NOMO-1 (cell line): ENCODE measurements at regions not wholly inside any gene's neighbourhood (a gene's known extent, or its start where the extent isn't known, plus 50 kb on each side); places are given as distances from the start of the nearest gene placed in this dataset.
A peak's percentile ranks its signal among the peaks of the same experiment; 100 is the strongest.
"Not testable (repeated sequence)": the region's sequence is repeated elsewhere in the genome, so short reads cannot be mapped to it uniquely, and the experiment has no call there.

ENCODE experiments used
- DNase-seq, 2 experiments: peaks; one replicate each; lab custom pipeline; 2025; ENCODE audit not compliant: unreplicated experiment in 2 of 2; lab: John Stamatoyannopoulos, UW

- DNase-seq: not testable (repeated sequence)
Measured at GRCh38 chr13:24992946-24993345, 103.0 kb upstream of the PABPC3 start.

GRCh38 chr13:24995225-24995804, 100.6 kb upstream of the PABPC3 start:
- DNase-seq: peak; percentile 70 to 86

- peak in 1 of 2 experiments; percentile 31 for DNase-seq
Measured at GRCh38 chr13:24997367-24997967, 98.5 kb upstream of the PABPC3 start.

- no peak for DNase-seq
Measured at GRCh38 chr13:24998433-24998832, 97.5 kb upstream of the PABPC3 start.

GRCh38 chr13:25001476-25002206, 94.3 kb upstream of the PABPC3 start:
- DNase-seq: no peak

- DNase-seq: not testable (repeated sequence)
Measured at GRCh38 chr13:25002311-25002710, 93.6 kb upstream of the PABPC3 start.

GRCh38 chr13:25004489-25004888, 91.4 kb upstream of the PABPC3 start:
- not testable (repeated sequence) for DNase-seq

GRCh38 chr13:25005050-25005497, 90.9 kb upstream of the PABPC3 start:
- peak in 1 of 2 experiments; percentile 10 for DNase-seq

GRCh38 chr13:25007389-25007788, 88.5 kb upstream of the PABPC3 start:
- not testable (repeated sequence) for DNase-seq

- not testable (repeated sequence) for DNase-seq
Measured at GRCh38 chr13:25014398-25014973, 81.5 kb upstream of the PABPC3 start.

- DNase-seq: not testable (repeated sequence)
Measured at GRCh38 chr13:25017176-25017575, 78.8 kb upstream of the PABPC3 start.

- DNase-seq: not testable (repeated sequence)
Measured at GRCh38 chr13:25017808-25018728, 77.9 kb upstream of the PABPC3 start.

GRCh38 chr13:25018729-25019115, 77.2 kb upstream of the PABPC3 start:
- DNase-seq: no peak

- not testable (repeated sequence) for DNase-seq
Measured at GRCh38 chr13:25019741-25020140, 76.2 kb upstream of the PABPC3 start.

GRCh38 chr13:25024175-25024574, 71.8 kb upstream of the PABPC3 start:
- no peak for DNase-seq

GRCh38 chr13:25032160-25032559, 63.8 kb upstream of the PABPC3 start:
- no peak for DNase-seq

GRCh38 chr13:25034173-25034572, 61.8 kb upstream of the PABPC3 start:
- no peak for DNase-seq

- peak in 1 of 2 experiments; percentile 45 for DNase-seq
Measured at GRCh38 chr13:25037057-25037813, 58.7 kb upstream of the PABPC3 start.

GRCh38 chr13:25042151-25042865, 53.6 kb upstream of the PABPC3 start:
- no peak for DNase-seq
